ENCODE measurements at regions not wholly inside any gene's neighbourhood (a gene's known extent, or its start where the extent isn't known, plus 50 kb on each side); places are given as distances from the start of the nearest gene placed in this dataset.

GRCh38 chr6:74690365-74690764 lies 515.5 kb downstream of the COL12A1 start:
- no peak for DNase-seq

- DNase-seq: no peak
These were observed 516.3 kb downstream of the COL12A1 start for GRCh38 chr6:74689601-74690000.

DNA sequence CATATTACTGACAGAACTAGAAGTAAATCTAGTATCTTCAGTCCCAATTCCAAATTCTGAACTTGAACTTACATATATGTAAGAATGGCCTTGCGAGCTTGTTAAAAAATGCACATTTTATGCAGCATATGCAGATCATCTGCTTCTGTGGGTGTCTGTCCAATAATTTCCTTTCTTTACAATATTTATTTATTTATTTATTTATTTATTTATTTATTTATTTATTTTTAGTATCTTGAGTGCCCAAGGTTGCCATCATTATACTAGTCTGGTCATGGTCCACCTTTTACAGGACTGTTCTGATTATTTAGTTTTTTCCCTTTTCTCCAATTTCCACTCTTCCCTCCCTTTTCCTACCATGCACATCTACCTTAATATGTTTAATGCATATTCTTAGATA lies 528.4 kb downstream of the COL12A1 start:
- DNase-seq: no peak

DNA sequence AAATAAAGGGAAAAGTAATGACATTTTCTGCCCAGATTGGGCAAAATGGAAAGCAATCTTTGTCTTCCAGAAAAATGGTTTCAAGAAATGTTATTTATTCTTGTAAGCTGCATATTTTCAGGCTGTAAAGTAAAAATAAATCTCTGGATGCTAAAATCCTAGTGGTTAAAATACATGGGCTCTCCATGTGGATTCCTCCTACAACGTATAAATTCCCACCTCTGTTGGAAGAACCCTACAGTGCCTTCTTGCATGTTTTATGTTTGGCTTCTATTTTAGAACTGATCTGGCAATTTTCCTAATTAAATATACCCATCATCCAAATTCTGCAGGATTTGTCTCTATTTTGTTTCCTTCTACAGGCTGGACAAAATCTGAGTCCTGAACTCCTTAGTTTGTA lies 528.9 kb downstream of the COL12A1 start:
- DNase-seq: no peak

- no peak for DNase-seq
These were observed 531.5 kb downstream of the COL12A1 start for GRCh38 chr6:74674377-74674776.

DNA sequence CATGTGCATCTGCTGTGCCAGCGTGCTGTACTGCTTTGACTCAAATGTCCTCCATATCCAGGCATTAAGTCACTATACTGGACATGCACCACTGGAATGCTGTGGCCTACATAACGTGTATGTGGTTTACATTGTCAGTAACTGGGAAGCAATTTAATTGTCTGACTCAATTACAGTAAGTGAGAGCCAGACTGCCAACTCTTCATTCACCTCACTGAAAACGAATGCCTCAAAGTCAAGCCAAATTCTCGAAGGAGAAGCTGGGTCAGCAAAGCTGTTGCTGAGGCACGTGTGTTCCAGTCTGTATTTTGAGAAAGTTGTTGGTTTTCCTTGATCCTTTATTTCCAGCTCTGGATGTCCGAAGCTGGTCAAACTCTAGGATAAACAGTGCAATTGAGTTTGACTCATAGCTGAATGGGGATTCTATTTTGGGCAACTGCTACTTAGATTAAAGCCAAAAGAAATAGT lies 534.3 kb downstream of the COL12A1 start:
- no peak for DNase-seq

DNA sequence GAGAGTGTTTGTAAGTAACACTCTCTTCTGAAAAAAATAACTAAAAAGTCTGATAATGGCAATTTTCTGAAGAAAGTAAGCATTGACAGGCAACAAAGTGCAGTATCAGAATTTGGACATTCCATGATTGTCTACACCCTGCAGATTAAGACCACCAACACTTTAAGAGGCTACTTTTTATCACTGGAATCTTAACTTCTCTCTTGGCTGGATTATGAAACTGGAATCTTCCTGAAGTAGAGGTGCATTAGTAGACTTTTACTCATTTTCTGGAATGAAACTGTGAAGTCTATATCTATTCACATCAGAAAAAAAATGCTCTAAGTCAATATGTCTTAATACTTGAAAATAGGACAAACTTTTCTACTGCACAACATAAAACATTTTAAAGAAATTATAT lies 547.5 kb downstream of the COL12A1 start:
- no peak for DNase-seq

- DNase-seq: no peak
These were observed 547.9 kb downstream of the COL12A1 start for GRCh38 chr6:74657931-74658330.

DNA sequence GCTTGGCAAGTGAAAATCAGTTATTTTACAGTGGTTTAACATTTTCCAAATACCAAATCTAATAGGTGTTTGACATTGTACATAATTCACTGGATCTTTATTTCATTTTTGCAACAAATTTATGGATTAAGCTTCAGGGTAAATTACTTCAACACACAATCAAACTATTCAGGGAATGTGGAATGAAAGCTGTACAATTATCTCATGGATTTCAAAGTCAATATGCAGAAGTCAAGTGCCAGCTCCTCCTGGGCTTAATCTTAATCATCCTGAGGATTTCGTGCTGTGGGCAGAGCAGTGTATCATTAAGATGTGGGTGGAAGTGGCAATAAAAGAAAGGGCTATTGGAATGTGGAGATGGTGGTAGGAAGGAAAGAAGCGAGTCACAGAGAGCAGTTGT lies 548.8 kb downstream of the COL12A1 start:
- DNase-seq: no peak

DNA sequence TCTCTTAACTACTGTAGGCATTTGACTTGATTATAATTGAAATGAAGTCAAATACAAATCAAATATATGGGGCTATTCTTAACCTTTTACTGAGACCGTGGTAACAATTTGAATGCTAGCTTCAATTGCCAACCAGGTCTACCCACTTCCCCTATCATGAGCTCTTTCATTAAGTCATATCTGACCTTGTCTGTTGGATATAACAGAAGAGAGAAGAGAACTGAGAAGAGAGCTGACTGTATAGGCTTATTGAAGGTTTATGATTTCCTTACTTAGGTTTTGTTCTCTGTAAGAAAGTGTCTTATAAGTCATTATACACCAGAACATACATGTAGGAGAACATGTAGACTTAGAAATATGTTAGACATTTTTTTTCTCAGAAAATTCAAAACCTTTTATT lies 549.4 kb downstream of the COL12A1 start:
- DNase-seq: no peak

DNA sequence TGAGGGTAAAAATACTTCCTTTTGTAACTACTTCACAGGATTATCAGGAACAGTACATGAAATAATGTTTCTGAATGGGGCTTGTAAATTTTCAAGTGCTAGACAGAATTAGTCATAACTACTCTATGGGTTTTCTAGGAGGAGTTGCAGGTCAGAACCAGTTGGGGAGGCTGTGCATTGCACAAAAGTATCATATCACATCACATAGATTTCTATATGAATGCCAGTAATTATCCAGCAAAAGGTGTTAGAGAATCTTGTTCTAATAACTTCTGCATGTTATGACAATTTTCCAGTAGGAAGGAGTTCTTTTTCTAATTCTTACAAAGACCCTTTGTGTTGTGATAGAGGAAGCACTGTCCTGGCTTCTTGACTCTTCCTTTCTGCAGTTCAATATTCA lies 551.6 kb downstream of the COL12A1 start:
- DNase-seq: no peak

DNA sequence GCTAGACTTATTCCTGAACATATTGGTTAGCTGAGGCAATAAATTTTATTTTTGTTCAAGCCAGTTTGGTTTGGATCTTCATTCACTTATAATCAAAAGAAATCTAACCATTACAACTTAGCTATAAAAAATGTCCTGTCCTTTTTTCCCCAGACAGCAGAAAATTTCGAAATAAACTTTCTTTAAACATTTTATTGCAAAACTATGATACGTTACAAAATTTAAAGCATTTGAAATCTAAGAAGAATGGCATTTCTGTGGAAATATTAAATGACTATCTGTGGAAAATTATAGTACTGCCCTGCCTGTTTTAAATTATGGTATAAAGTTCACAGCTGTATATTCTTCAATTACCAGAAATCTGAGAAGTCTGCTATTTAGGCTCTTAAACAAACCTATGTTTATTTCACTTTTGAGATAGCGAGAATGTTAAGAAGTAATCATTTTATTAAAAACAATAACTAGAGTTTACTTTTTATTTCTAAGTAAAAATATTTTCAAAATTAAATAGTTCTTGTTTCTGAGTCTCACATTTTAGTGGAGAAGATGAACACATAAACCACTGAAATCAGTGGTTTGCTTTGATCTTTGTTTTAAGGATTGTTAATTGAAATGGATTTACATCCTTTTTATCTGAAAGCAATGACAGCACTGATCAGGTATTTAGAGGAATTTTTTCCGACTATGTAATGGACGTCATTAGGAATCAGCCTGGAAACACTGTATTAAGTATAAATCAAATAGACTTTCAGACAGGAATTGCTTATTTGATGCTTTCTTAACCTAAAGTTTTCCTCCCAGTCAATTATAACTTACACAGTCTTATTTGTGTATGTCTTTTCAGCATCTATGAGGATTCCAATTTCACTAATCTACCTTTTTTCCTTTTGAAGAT lies 553.7 kb downstream of the COL12A1 start:
- no peak for DNase-seq

DNA sequence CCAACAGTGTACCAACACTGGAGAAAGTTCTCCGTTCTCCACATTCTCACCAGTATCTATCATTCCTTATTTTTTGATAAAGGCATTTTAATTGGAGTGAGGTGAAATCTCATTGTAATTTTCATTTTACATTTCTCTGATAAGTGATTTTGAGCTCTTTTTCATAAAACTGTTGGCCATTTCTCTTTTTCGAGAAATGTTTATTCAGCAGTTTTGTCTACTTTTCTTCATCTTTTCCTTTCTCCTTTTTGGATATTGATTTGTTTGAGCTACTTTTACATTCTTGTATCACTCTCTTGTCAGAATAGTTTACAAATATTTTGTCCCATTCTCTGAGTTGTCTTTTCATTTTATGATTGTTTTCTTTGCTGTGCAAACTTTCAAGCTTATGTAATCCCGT lies 555.2 kb downstream of the COL12A1 start:
- DNase-seq: no peak

DNA sequence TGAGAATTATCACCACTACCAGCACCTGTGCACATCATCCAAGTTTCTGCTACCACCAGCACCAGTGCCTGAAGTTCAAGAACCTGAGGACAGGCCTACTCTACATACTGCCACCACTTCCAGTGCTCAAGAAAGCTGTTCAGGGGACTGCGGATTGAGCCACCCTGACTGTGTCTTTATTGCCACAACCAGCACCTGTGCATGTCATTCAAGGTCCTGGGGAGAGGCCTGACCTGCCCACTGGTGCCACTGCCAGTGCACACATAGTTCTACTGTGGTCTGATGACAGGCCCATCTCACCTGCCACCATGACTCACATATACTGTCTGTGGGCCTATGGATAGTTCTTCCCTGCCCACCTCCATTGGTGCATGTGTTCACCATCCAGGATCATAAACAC lies 559.4 kb downstream of the COL12A1 start:
- DNase-seq: no peak

DNA sequence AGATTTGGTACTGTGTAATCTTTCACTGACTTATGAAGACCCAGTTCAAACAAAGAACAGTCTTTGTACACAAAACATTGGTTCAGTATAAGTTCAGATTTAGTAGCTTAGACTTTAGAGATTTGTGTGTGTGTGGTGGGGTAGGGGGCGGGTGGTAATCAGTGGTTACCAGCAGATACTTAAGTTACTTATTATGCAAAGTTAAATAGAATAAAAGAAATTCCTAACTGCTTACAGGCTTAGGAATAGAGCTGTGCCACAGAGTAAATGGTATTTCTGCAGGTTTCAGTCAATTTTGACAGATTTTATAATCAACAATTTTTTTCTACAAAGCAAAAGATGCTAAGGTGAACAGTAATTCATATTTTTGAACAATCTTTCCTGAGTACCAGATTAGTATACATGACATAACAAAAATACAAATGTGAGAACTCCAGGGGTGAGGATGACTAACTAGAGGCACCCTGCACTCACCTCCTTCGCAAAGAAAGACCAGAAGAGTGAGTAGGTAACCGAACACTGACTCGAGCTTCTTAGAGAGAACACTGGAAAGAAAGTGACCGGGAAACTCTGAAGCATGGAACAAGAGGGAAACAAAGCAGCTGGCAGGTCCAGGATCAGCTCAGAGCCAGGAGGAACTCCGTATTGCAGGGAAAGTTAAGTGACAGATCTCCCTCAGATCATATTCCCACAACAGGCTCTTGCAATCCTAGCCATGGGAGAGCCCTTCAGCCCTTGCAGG lies 560.6 kb downstream of the COL12A1 start:
- DNase-seq: no peak

- DNase-seq: no peak
These were observed 563.8 kb downstream of the COL12A1 start for GRCh38 chr6:74642101-74642500.

DNA sequence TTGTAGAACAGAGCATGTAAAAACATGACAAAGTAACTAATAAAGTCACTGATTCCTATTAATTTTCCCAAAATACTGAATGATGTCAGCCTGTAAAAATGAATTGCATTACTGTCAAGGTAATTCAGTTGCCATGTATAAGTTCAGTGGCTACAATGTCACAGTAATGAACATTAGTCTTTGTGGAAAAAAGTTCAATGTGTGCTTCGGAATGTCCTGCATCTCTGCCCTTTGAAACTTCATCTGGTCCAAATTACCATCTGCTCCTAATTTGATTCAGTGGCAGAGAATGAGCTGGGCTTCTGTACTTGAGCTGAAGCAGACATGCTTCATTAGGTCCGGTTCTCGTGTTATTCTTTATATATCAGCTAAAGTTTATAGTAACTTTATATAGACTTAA lies 567.4 kb downstream of the COL12A1 start:
- DNase-seq: no peak

- no peak for DNase-seq
These were observed 573.5 kb downstream of the COL12A1 start for GRCh38 chr6:74632196-74632875.

DNA sequence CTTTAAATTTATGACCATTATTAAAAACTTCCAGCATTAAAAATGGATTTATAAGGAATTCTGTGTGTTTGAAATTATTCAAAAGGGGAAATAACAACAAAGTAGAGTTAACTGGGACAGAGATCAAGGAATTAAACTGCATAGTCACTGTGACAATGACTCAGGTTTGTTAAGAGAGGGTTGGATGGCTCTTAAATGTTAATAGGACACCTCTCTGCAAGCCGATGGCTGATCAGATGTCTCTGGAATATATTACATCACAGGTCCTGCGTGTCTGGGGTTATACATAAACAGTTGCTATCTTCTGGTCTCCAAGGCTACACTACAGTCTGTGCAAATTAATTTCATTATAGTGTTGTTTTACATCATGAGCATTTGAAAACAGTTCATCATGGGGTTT lies 574.3 kb downstream of the COL12A1 start:
- DNase-seq: no peak

GRCh38 chr6:74626288-74626687 lies 579.6 kb downstream of the COL12A1 start:
- DNase-seq: no peak

- DNase-seq: no peak
These were observed 582.8 kb downstream of the COL12A1 start for GRCh38 chr6:74623027-74623426.

- no peak for DNase-seq
These were observed 594.6 kb downstream of the COL12A1 start for GRCh38 chr6:74611220-74611619.

GRCh38 chr6:74610352-74610751 lies 595.5 kb downstream of the COL12A1 start:
- no peak for DNase-seq

- no peak for DNase-seq
These were observed 596.0 kb downstream of the COL12A1 start for GRCh38 chr6:74609871-74610270.

All from NCI-H1694 (cell line).